DMS 273 (cell line): ENCODE measurements at regions not wholly inside any gene's neighbourhood (a gene's known extent, or its start where the extent isn't known, plus 50 kb on each side); places are given as distances from the start of the nearest gene placed in this dataset.

Experiments used
- DNase-seq: peaks from one replicate; lab custom pipeline; 2025; ENCODE audit not compliant: unreplicated experiment; lab: John Stamatoyannopoulos, UW

DNA sequence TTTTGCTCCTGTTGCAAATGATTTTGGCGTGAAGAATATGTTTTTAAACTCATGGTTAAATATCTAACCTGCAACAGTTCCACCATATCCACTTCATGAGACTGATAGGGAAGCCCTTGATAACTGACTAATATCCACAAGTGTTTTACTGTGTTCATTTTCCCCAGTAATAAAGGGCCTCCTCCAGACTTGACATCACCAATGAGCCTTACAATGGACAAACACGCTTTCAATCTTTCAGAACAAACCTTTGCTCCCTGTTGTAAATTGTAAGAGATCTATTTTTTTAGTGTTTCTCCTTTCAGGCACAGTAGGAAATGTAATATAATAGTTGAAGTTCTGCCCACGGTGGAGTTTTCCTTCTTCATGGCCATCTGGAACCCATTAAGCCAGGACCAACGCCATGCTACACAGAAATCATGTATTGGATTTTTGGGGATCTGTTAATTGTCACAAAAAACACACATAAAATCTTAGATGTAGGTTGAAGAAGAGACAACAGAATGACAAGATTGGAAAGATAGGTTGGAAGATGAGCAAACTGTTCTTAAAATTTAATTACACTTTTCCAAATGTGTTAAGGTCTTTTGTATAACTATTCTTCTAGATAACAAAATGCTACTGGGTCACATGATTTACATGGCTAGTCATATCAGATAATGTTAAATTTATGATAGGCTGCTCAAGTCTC is 1030.1 kb downstream of the FSTL5 start:
- peak; percentile 13 for DNase-seq

DNA sequence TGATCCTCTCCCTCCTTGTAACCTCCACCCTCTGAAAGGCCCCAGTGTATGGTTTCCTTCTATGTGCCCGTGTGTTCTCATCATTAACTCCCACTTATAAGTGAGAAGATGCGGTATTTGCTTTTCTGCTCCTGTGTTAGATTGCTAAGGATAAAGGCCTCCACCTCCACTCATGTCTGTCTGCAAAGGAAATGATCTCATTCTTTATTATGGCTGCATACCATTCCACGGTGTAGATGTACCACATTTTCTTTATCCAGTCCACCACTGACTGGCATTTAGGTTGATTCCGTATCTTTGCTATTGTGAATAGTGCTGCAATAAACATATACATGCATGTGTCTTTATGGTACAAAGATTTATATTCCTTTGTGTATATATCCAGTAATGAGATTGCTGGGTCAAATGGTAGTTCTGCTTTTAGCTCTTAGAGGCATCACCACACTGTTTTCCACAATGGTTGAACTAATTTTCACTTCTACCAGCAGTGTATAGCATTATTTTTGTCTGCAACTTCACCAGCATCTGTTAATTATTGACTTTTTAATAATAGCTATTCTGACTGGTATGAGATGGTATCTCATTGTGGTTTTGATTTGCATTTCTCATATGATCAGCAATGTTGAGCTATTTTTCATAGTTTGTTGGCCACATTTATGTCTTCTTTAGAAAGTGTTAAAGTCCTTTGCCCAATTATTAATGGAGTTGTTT is 1030.9 kb downstream of the FSTL5 start:
- DNase-seq, result no peak

DNA sequence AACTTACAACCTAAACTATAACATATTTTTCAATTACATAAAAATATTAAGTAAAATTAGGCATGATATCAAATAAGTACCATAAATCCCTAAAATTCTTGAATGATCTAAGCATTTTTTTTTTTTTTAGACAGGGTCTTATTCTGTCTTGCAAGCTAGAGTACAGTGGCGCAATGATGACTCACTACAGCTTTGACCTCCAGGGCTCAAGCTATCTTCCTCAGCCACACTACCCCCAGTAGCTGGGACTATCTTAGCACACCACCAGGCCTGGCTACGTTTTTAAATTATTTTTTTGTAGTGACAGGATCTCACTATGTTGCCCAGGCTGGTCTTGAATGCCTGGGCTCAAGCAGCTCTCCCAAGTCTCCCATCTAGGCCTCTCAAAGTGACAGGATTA is 1042.3 kb downstream of the FSTL5 start:
- no peak for DNase-seq

DNA sequence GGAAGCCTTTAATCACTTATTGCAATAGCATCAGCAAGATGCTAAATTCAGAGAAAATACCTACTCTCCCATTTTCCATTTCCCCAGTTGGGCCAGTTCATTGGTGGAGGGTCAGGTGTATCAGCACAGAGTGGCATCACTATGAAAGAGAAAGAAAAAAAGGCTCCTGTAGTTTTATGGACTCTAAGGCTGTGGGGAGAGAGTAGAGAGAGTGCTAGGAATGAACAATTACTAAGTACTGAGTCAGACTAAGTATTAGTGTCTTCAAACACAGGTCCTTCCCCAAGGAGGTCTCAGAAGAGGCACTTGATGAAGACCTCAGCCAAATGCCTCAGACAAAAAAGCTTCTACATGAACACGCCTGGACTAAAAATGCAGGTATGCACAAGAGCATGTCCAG is 1061.9 kb downstream of the FSTL5 start:
- no peak for DNase-seq

DNA sequence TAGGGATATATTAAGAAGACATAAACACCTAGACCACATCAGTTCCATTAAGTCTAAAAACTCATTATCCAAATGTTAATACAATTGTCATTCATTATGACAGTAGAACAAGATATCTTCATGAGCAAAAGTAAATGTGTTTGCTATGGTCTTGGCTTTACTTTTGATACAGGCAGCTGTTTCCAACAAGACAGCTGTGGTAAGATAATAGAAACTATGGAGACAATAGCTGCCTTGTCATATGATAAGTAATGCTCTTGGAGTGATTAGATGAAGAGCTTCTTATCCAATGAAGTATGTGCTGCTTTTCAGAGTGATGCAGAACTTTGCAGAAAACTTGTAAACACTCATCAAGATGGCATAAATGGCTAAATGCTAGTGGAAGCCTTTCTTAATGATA is 1066.0 kb downstream of the FSTL5 start:
- DNase-seq, result no peak

DNA sequence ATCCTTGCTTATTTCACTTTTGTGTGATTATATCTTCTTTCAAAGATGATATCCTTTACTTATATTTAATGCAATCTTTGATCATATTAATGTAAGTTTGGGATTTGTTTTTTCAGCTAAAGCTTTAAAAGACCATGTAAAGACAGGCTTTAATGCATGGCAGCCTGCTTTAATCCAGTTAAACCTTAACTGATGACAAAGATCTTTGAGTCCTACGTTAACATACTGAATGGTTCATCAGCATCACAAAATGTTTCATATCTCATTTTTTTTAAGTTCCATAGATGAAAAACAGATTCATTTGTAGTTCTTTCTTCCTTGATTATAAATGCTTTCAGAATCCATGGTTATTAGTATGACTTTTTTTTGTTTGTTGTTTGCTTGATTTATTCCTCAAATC is 1102.8 kb downstream of the FSTL5 start:
- no peak for DNase-seq
